ENCODE measurements at regions not wholly inside any gene's neighbourhood (a gene's known extent, or its start where the extent isn't known, plus 50 kb on each side); places are given as distances from the start of the nearest gene placed in this dataset.

GRCh38 chr14:42683707-42684106 lies 1077.0 kb downstream of the LRFN5 start:
- in situ Hi-C loops (cut with MboI; ENCODE audit: low sequenced_read_pairs, unreplicated experiment): no loop called here
- TF ChIP-seq CTCF (IDR thresholded peaks at IDR 0.05; ENCODE audit: borderline replicate concordance, control extremely low read depth, extremely low read depth, insufficient read depth, missing control alignments): no peak
- no peak for DNase-seq (ENCODE audit: low spot score)

- no peak for TF ChIP-seq CTCF (IDR thresholded peaks at IDR 0.05; ENCODE audit: borderline replicate concordance, control extremely low read depth, extremely low read depth, insufficient read depth, missing control alignments)
- no peak for DNase-seq (ENCODE audit: low spot score)
- in situ Hi-C loops (cut with MboI; ENCODE audit: low sequenced_read_pairs, unreplicated experiment): no loop called here
Measured at GRCh38 chr14:42676636-42677035, 1070.0 kb downstream of the LRFN5 start.

- no peak for TF ChIP-seq CTCF (IDR thresholded peaks at IDR 0.05; ENCODE audit: borderline replicate concordance, control extremely low read depth, extremely low read depth, insufficient read depth, missing control alignments)
- in situ Hi-C loops (cut with MboI; ENCODE audit: low sequenced_read_pairs, unreplicated experiment): no loop called here
- no peak for DNase-seq (ENCODE audit: low spot score)
Measured at GRCh38 chr14:42673963-42674362, 1067.3 kb downstream of the LRFN5 start.

- no peak for DNase-seq (ENCODE audit: low spot score)
- in situ Hi-C loops (cut with MboI; ENCODE audit: low sequenced_read_pairs, unreplicated experiment): no loop called here
Measured at GRCh38 chr14:42671636-42672035, 1065.0 kb downstream of the LRFN5 start.

GRCh38 chr14:42665083-42665482 lies 1058.4 kb downstream of the LRFN5 start:
- no peak for DNase-seq (ENCODE audit: low spot score)
- no peak for TF ChIP-seq CTCF (IDR thresholded peaks at IDR 0.05; ENCODE audit: borderline replicate concordance, control extremely low read depth, extremely low read depth, insufficient read depth, missing control alignments)
- in situ Hi-C loops (cut with MboI; ENCODE audit: low sequenced_read_pairs, unreplicated experiment): no loop called here

More at GRCh38 chr14:42671636-42672035, 1065.0 kb downstream of the LRFN5 start:
- no peak for TF ChIP-seq CTCF (IDR thresholded peaks at IDR 0.05; ENCODE audit: borderline replicate concordance, control extremely low read depth, extremely low read depth, insufficient read depth, missing control alignments)

GRCh38 chr14:42664190-42664589 lies 1057.5 kb downstream of the LRFN5 start:
- in situ Hi-C loops (cut with MboI; ENCODE audit: low sequenced_read_pairs, unreplicated experiment): no loop called here
- no peak for TF ChIP-seq CTCF (IDR thresholded peaks at IDR 0.05; ENCODE audit: borderline replicate concordance, control extremely low read depth, extremely low read depth, insufficient read depth, missing control alignments)
- no peak for DNase-seq (ENCODE audit: low spot score)

- in situ Hi-C loops (cut with MboI; ENCODE audit: low sequenced_read_pairs, unreplicated experiment): no loop called here
- no peak for DNase-seq (ENCODE audit: low spot score)
- TF ChIP-seq CTCF (IDR thresholded peaks at IDR 0.05; ENCODE audit: borderline replicate concordance, control extremely low read depth, extremely low read depth, insufficient read depth, missing control alignments): no peak
Measured at GRCh38 chr14:42654707-42655106, 1048.0 kb downstream of the LRFN5 start.

Data from GM13976 (cell line).